AG09309 (cell line): ENCODE measurements at regions not wholly inside any gene's neighbourhood (a gene's known extent, or its start where the extent isn't known, plus 50 kb on each side); places are given as distances from the start of the nearest gene placed in this dataset.

ENCODE experiments used
- DNase-seq: peaks from one replicate; pipeline ENCODE4 v3.0.0-alpha.2; 2010; ENCODE audit warnings: low read depth
- H3K4me3 ChIP-seq: 2 replicates; pipeline ENCODE4 v1.5.1; 2011; ENCODE audit warnings: mild to moderate bottlenecking, low read depth, low read length, moderate library complexity; ENCODE audit not compliant: control insufficient read depth
- TF ChIP-seq, protein P1 (sequence below): IDR thresholded peaks from 2 replicates; pipeline ENCODE4 v1.5.1; 2011; ENCODE audit warnings: mild to moderate bottlenecking, low read depth, low read length, inconsistent platforms; ENCODE audit not compliant: insufficient read depth, control insufficient read depth; ENCODE audit errors: missing control alignments

DNA sequence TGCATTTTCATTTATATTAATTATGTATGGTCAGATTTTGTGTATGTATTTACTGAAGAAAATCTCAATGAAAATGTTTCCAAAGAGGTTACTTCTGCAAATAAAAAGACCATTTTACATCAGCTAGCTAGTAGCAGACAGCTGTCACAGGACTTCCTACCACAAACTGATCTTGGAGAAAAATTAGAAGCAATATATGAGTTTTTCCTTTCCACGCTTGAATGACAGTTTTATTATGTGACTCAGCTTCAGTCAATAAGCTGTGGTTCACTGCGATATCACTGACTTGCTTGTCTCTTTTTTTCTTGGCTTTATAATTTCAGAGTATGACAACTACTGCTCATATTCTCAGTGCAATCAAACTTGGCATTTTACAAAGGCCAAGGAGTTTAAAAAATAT, 787.4 kb upstream of the GALNTL6 start:
- no peak overlapping the region for H3K4me3 ChIP-seq
- TF ChIP-seq, protein P1, sequence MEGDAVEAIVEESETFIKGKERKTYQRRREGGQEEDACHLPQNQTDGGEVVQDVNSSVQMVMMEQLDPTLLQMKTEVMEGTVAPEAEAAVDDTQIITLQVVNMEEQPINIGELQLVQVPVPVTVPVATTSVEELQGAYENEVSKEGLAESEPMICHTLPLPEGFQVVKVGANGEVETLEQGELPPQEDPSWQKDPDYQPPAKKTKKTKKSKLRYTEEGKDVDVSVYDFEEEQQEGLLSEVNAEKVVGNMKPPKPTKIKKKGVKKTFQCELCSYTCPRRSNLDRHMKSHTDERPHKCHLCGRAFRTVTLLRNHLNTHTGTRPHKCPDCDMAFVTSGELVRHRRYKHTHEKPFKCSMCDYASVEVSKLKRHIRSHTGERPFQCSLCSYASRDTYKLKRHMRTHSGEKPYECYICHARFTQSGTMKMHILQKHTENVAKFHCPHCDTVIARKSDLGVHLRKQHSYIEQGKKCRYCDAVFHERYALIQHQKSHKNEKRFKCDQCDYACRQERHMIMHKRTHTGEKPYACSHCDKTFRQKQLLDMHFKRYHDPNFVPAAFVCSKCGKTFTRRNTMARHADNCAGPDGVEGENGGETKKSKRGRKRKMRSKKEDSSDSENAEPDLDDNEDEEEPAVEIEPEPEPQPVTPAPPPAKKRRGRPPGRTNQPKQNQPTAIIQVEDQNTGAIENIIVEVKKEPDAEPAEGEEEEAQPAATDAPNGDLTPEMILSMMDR, result no peak
- no peak for DNase-seq

DNA sequence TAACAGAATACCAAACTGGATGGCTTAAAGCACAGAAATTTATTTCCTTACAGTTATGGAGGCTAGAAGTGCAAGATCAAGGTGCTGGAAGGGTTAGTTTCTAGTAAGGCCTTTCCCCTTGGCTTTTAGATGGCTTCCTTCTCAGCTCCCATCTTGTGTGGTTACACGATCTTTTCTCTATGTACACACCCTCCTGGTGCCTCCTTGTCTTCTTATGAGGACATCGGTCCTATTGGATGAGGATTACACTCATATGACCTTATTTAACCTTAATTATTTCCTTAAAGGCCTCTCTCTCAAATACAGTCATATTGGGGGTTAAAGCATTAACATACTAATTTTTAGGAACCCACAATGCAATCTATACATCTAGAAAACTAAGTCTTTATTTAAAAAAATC, 787.9 kb upstream of the GALNTL6 start:
- TF ChIP-seq, protein P1, result no peak
- no peak for DNase-seq
- H3K4me3 ChIP-seq, result no peak overlapping the region

DNA sequence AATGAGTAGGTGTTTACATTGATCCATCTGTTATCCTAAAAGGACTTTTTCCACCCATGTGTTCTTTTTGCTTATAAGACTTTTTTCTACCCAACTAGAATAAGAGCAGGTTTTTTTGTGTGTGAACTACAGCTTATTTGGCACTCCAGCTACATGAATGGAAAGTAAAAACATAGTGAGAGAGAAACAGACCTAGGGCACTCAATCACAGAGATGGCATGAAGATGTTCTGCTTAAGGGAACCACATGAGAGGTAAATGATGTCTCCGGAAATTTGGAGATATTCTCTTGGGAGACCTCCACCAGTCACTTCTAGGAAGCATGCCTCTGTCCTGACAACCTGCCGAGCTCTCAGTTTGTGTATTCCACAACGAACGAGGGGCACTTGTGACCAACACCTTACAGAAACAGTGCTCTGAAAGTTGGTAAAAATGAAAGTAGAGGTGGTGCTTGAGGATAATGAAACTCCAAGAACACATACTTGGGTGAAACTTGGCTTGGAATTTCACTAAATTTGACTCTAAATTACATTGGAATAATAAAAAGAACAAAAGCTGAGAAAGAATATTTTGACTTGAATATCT, 788.4 kb upstream of the GALNTL6 start:
- TF ChIP-seq, protein P1, result no peak
- DNase-seq, result no peak
- no peak overlapping the region for H3K4me3 ChIP-seq

DNA sequence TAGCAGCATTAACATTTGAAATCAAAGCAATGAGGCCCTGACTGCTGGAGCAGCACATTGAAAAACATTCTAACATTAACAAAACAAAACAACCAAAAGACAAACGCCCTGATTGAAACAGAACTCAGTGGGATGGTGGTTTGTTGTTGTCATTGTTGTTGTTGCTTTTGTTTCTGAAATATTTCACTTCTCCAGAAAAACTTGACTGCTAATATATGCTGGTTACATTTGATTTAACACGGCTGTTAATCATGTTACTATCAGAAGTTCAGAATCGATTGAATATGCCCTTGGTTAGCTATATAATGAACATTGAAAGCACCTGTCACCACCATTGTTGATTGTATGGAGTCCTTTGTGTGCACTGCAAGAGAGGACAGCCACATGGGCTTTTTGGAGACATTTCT, 790.4 kb upstream of the GALNTL6 start:
- TF ChIP-seq, protein P1, result no peak
- DNase-seq, result no peak
- H3K4me3 ChIP-seq, result no peak overlapping the region

DNA sequence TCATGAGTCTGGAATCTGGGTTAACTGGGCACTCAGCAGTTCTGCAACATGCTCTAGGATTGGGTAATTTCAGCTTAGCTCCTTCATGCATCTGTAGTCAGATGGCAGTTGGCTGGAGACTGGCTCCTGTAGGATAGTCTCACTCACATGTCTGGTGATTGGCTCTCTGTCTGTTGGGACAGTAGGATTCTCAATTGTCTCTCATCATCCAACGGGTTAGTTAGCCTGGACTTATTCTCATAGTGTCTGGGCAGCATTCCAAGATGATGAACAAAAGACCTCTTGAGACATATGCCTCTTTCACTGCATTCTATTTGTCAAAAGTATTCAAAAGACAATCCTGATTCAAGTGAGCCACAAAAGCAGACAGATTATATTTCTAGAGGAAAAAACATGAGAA, 795.6 kb upstream of the GALNTL6 start:
- TF ChIP-seq, protein P1, result no peak

DNA sequence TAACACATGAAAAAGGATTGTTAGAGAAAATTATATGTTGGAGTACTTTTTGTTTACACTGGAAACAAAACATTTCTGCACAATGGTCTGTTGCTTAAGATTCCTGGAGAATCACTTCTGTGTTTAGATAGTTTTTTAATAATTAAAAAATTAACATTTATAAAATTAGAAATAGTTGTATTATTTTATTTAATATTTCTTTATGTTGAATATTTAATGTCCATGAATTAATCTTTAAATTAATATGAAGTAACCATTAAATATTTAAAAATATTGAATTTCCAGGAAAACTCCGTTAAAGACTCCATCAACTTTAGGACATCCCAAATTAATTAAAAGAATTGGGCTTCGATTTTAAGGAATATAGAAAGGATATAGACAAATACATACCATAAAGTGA, 797.1 kb upstream of the GALNTL6 start:
- TF ChIP-seq, protein P1, result no peak
- no peak overlapping the region for H3K4me3 ChIP-seq
- DNase-seq, result no peak

More for the DNA sequence above, 795.6 kb upstream of the GALNTL6 start:
- no peak for DNase-seq
- no peak overlapping the region for H3K4me3 ChIP-seq

DNA sequence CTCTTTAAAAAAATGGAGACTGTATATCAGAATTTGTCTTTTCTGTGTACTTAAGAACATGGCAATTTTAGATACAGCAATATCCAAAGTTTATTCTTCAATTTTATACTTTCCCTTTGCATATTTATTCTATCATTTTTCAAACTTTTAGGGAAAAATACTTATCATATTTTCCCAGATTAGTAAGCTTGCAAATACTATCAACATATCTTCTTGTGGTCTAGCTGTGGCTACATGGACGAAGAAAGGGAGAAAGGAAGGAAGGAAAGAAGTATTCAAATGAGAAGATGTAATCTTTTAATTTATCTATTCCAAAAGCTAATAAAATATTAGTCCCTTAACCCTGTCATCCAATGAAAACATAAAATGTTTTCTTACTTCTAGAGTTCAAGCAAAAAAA, 797.8 kb upstream of the GALNTL6 start:
- DNase-seq, result no peak
- TF ChIP-seq, protein P1, result no peak
- no peak overlapping the region for H3K4me3 ChIP-seq
